Upper lobe of left lung (tissue), 6 donors: ENCODE measurements at regions not wholly inside any gene's neighbourhood (a gene's known extent, or its start where the extent isn't known, plus 50 kb on each side); places are given as distances from the start of the nearest gene placed in this dataset.

Experiments used
- ATAC-seq, 2 donors: fragments of 200-7000 bp; cut with Tn5 transposase; one replicate each; pipeline ENCODE4 v1.9.1; 2022; ENCODE audit warnings: mild to moderate bottlenecking in 2 of 2, moderate library complexity in 2 of 2; ENCODE audit not compliant: low FRiP score in 2 of 2
- DNase-seq, 2 donors: peaks; one replicate each; pipeline ENCODE4 v3.0.0-alpha.2; 2019 to 2020
- H3K27ac ChIP-seq, 4 donors: fragments of 200-600 bp; sonication (generic); one replicate each; pipeline ENCODE4 v1.5.1; 2016 to 2019
- H3K27me3 ChIP-seq, 4 donors: fragments of 200-600 bp; sonication (generic); one replicate each; pipeline ENCODE4 v1.5.1; 2017 to 2019
- H3K36me3 ChIP-seq, 4 donors: fragments of 200-600 bp; sonication (generic); one replicate each; pipeline ENCODE4 v1.5.1; 2016 to 2019
- H3K4me1 ChIP-seq, 4 donors: fragments of 200-600 bp; sonication (generic); one replicate each; pipeline ENCODE4 v1.5.1; 2018 to 2019
- H3K4me3 ChIP-seq, 4 donors: fragments of 200-600 bp; sonication (generic); one replicate each; pipeline ENCODE4 v1.5.1; 2017 to 2019; ENCODE audit warnings: mild to moderate bottlenecking in 2 of 4, moderate library complexity in 1 of 4
- H3K9me3 ChIP-seq, 4 donors: fragments of 200-600 bp; sonication (generic); one replicate each; pipeline ENCODE4 v1.5.1; 2018 to 2019
- CTCF ChIP-seq, 6 experiments: fragments of 450-650 bp in 4 of 6; fragments of 200-600 bp in 2 of 6; sonication (generic) in 2 of 6; IDR thresholded peaks; one replicate each; pipeline ENCODE4 v1.5.1; 2016 to 2019; ENCODE audit warnings: antibody characterized with exemption in 6 of 6
- EP300 ChIP-seq, 4 donors: sonication (generic); formaldehyde crosslinking; IDR thresholded peaks; one replicate each; pipeline ENCODE4 v1.5.1; 2017; ENCODE audit warnings: antibody characterized with exemption in 4 of 4, control low read depth in 2 of 4
- POLR2A ChIP-seq, 4 donors: fragments of 450-650 bp; IDR thresholded peaks; one replicate each; pipeline ENCODE4 v1.5.1; 2016 to 2017; ENCODE audit warnings: antibody characterized with exemption in 4 of 4, mild to moderate bottlenecking in 2 of 4
- POLR2AphosphoS5 ChIP-seq, 2 donors: sonication (generic); formaldehyde crosslinking; IDR thresholded peaks; one replicate each; pipeline ENCODE4 v1.5.1; 2017; ENCODE audit warnings: antibody characterized with exemption in 2 of 2
- WGBS, 2 donors: methylation state at CpG; one replicate each; pipeline ENCODE4 v1.1.5; 2017 to 2018; 5-methylcytosine and 5-hydroxymethylcytosine counted together
- donor health status: DM: no; HTN: no; CAD: no; lungs with moderate emphysema.
- donor health status: DM: no; HTN: yes; CAD: no; lungs with severe emphysema.

DNA sequence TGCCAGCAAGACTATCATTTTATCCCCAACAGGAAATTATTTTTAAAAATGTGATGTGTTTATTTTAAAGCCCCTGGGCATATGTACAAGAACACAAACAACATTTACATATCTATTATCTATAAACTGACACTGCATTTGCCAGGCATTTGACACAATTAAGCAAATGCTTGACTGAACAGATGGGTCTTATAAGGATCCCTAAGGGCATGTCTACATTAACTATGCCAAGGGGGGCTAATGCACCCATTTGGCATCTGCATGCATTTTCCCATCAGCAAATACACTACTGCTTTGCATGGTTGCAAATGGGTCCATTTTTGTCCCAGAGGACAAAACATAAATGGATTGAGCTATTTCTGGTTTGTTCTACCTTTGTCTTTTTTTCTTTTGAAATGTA, 884.8 kb upstream of the B3GALT2 start:
- no peaks in the 10 kb centered on the region for H3K9me3 ChIP-seq
- H3K27me3 ChIP-seq = no peaks in the 10 kb centered on the region
- H3K27ac ChIP-seq = no peak overlapping the region
- H3K4me3 ChIP-seq = no peak overlapping the region
- TF ChIP-seq CTCF (IDR thresholded peaks at IDR 0.05) = no peak
- TF ChIP-seq POLR2AphosphoS5 (IDR thresholded peaks at IDR 0.05) = no peak
- TF ChIP-seq EP300 (IDR thresholded peaks at IDR 0.05) = no peak
- no peak for TF ChIP-seq POLR2A (IDR thresholded peaks at IDR 0.05)
- H3K36me3 ChIP-seq = no peaks in the 10 kb centered on the region
- ATAC-seq (no peak), DNase-seq (no peak)
- no peaks in the 10 kb centered on the region for H3K4me1 ChIP-seq

DNA sequence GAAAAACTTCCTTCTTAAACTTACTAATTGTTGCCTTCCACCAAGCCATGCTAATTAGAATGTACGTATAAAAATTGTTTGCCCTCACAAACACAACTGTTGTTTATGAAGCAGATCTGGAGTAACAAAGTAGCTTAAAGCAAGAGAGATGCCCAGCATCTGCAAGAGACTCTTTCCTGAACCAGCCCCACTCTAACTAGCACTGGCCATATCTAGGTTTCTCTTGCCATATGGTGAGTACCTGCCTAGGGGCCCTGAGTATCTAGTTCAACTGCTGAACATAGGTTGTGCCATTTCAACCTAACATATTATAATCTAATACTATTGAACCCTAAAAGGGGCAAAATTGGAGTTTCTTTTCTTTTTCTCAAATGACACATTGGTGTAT, 883.4 kb upstream of the B3GALT2 start:
- H3K4me1 ChIP-seq = no peaks in the 10 kb centered on the region
- DNase-seq = no peak
- 76 to 92% methylated on average over 1 of the region's 1 CpG for WGBS, 2 donors
- no peaks in the 10 kb centered on the region for H3K27me3 ChIP-seq
- H3K9me3 ChIP-seq = no peaks in the 10 kb centered on the region
- TF ChIP-seq POLR2A (IDR thresholded peaks at IDR 0.05) (no peak), EP300 (IDR thresholded peaks at IDR 0.05) (no peak), CTCF (IDR thresholded peaks at IDR 0.05) (no peak), POLR2AphosphoS5 (IDR thresholded peaks at IDR 0.05) (no peak)
- no peak overlapping the region for H3K4me3 ChIP-seq
- H3K27ac ChIP-seq = no peak overlapping the region
- no peak for ATAC-seq
- no peaks in the 10 kb centered on the region for H3K36me3 ChIP-seq

DNA sequence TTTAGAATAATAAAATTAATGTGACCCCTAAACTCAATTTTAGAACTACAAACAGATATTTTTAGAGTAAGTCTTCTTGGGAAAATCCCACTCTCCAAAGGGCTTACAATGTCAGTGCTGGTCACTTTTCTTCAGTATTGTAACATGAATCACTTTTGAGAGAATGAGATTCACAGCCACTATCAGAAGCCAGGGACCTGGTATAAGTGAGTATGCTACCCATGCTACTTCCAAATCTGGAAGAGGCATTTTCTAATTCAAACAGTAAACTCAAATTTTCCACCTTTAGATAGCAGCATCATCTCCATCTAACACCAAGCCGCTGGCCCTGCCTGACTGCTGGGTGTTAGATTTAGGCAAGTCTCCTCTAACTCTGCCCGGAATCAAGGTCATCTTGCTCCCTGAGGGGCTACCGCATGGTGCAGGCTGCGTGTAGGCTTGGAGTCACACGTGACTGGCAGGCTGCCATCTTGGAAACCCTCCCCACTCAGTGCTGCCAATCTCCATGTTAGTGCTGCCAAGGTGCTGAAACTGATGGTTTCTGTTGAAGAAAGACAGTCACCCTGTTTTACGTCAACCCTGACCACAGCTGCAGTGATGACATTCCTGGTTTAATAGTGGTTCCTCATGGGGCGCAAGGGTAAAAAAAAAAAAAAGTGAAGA, 882.9 kb upstream of the B3GALT2 start:
- H3K4me1 ChIP-seq = no peaks in the 10 kb centered on the region
- no peak for ATAC-seq
- DNase-seq = no peak
- no peak overlapping the region for H3K27ac ChIP-seq
- 72 to 92% methylated on average over 7 of the region's 7 CpGs for WGBS, 2 donors
- no peaks in the 10 kb centered on the region for H3K36me3 ChIP-seq
- H3K4me3 ChIP-seq = no peak overlapping the region
- no peaks in the 10 kb centered on the region for H3K27me3 ChIP-seq
- H3K9me3 ChIP-seq = no peaks in the 10 kb centered on the region
- TF ChIP-seq POLR2AphosphoS5 (IDR thresholded peaks at IDR 0.05) = no peak
- no peak for TF ChIP-seq POLR2A (IDR thresholded peaks at IDR 0.05)
- no peak for TF ChIP-seq CTCF (IDR thresholded peaks at IDR 0.05)
- TF ChIP-seq EP300 (IDR thresholded peaks at IDR 0.05) = no peak

DNA sequence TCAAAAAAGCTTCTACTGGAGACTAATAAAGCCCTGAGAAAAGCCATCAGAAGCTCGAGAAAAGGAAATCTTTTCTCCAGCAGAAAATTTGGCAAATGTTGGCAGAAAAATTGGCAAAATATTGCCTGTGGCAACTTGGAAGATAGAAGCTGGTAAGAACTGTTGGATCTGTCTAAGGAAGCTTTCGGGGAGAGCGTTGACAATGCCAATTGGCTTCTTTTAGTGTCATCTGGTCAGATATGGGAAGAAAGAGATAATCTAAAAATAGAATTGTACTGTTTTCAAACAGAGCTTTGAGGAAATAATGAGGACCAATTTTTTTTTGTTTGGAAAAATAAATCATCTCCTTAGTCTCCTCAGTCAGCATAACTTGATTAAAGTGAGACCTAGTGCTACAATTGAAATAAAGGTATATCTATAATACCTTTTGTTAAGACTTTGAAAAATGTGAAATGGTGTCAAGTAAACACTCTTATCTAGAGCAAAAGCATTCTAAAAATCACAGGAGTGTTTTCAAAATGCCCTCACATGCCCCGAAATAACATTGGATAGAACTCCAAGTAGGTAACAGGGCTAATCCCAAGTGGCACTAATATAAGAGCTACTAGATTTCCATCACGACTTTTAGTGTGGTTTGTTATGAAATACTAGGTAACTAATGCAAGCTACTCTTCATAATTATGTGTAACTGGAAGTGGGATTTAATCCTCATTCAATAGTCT, 882.2 kb upstream of the B3GALT2 start:
- Histone ChIP-seq H3K27me3 (no peaks in the 10 kb centered on the region), H3K4me3 (no peak overlapping the region), H3K36me3 (no peaks in the 10 kb centered on the region), H3K9me3 (no peaks in the 10 kb centered on the region), H3K27ac (no peak overlapping the region), H3K4me1 (no peaks in the 10 kb centered on the region)
- TF ChIP-seq EP300 (IDR thresholded peaks at IDR 0.05) = no peak
- TF ChIP-seq POLR2A (IDR thresholded peaks at IDR 0.05) = no peak
- no peak for TF ChIP-seq POLR2AphosphoS5 (IDR thresholded peaks at IDR 0.05)
- TF ChIP-seq CTCF (IDR thresholded peaks at IDR 0.05) = no peak
- ATAC-seq = no peak
- 65 to 66% methylated on average over 5 of the region's 5 CpGs for WGBS, 2 donors
- DNase-seq = no peak

DNA sequence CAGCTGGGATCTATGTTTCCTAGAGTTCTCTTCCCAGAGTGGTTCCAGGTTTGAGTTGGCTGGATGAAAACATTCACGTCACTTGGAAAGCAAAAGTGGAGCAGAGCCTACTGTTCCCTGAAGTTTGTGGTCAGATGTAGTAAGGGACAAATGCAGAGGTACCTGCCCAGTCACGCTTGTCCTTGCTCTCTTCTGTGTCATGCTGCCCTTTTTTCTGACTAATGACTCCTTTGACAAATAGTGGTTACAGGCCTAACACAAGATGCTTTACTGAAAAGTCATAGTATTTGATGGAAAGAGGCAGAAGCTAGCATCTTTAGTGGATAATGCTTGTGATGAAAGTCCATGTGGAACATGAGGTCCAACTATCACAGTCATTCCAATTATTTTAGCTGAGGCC, 881.4 kb upstream of the B3GALT2 start:
- no peak overlapping the region for H3K27ac ChIP-seq

More for the DNA sequence above, 881.4 kb upstream of the B3GALT2 start:
- Histone ChIP-seq H3K4me1 (peaks cover 0 to 4% (median 1%) of the 10 kb centered on the region in 4 donors), H3K4me3 (no peak overlapping the region), H3K9me3 (no peaks in the 10 kb centered on the region), H3K36me3 (no peaks in the 10 kb centered on the region), H3K27me3 (no peaks in the 10 kb centered on the region)
- no peak for ATAC-seq
- TF ChIP-seq POLR2AphosphoS5 (IDR thresholded peaks at IDR 0.05) (no peak), CTCF (IDR thresholded peaks at IDR 0.05) (no peak), EP300 (IDR thresholded peaks at IDR 0.05) (no peak), POLR2A (IDR thresholded peaks at IDR 0.05) (no peak)
- DNase-seq = no peak
- 88 to 95% methylated on average over 2 of the region's 2 CpGs for WGBS, 2 donors
